Stimulated activated CD4-positive, alpha-beta T cell treated with anti-CD3 and anti-CD28 coated beads, Interleukin-12 subunit alpha, Interleukin-12 subunit beta, amount 100 ng/mL, for 24 hours (primary cell): ENCODE measurements at regions not wholly inside any gene's neighbourhood (a gene's known extent, or its start where the extent isn't known, plus 50 kb on each side); places are given as distances from the start of the nearest gene placed in this dataset.
"Not testable (repeated sequence)": the region's sequence is repeated elsewhere in the genome, so short reads cannot be mapped to it uniquely, and the experiment has no call there.

Experiments used
- DNase-seq, 2 experiments: peaks; one replicate each; pipeline ENCODE4 v3.0.0-alpha.2; 2020; ENCODE audit warnings: low read depth in 2 of 2

GRCh38 chr13:76292726-76293125 lies 593.5 kb downstream of the KCTD12 start:
- DNase-seq, result no peak

GRCh38 chr13:76292031-76292430 lies 594.2 kb downstream of the KCTD12 start:
- DNase-seq, result no peak

GRCh38 chr13:76289558-76289957 lies 596.6 kb downstream of the KCTD12 start:
- DNase-seq, result no peak

- DNase-seq, result no peak
These were observed 600.0 kb downstream of the KCTD12 start for GRCh38 chr13:76286178-76286577.

GRCh38 chr13:76285463-76285862 lies 600.7 kb downstream of the KCTD12 start:
- no peak for DNase-seq

- DNase-seq, result not testable (repeated sequence)
These were observed 606.4 kb downstream of the KCTD12 start for GRCh38 chr13:76279766-76280165.

- no peak for DNase-seq
These were observed 614.4 kb downstream of the KCTD12 start for GRCh38 chr13:76271728-76272232.

- not testable (repeated sequence) for DNase-seq
These were observed 617.9 kb downstream of the KCTD12 start for GRCh38 chr13:76268307-76268706.

GRCh38 chr13:76267216-76267615 lies 619.0 kb downstream of the KCTD12 start:
- DNase-seq, result no peak

- no peak for DNase-seq
These were observed 619.6 kb downstream of the KCTD12 start for GRCh38 chr13:76266561-76266960.

GRCh38 chr13:76250211-76250610 lies 614.1 kb downstream of the LMO7 start:
- no peak for DNase-seq

- DNase-seq, result no peak
These were observed 609.8 kb downstream of the LMO7 start for GRCh38 chr13:76245920-76246319.

- no peak for DNase-seq
These were observed 609.1 kb downstream of the LMO7 start for GRCh38 chr13:76245211-76245610.

GRCh38 chr13:76243120-76243519 lies 607.0 kb downstream of the LMO7 start:
- DNase-seq, result not testable (repeated sequence)

GRCh38 chr13:76239031-76239680 lies 603.0 kb downstream of the LMO7 start:
- no peak for DNase-seq

- DNase-seq, result no peak
These were observed 595.5 kb downstream of the LMO7 start for GRCh38 chr13:76231522-76232167.

- DNase-seq, result no peak
These were observed 593.2 kb downstream of the LMO7 start for GRCh38 chr13:76229281-76229680.

- DNase-seq, result no peak
These were observed 590.8 kb downstream of the LMO7 start for GRCh38 chr13:76226941-76227340.

GRCh38 chr13:76225815-76226489 lies 589.8 kb downstream of the LMO7 start:
- DNase-seq, result no peak

GRCh38 chr13:76223999-76224398 lies 587.9 kb downstream of the LMO7 start:
- no peak for DNase-seq

- DNase-seq, result no peak
These were observed 587.4 kb downstream of the LMO7 start for GRCh38 chr13:76223565-76223964.

GRCh38 chr13:76222511-76222910 lies 586.4 kb downstream of the LMO7 start:
- DNase-seq, result no peak

- no peak for DNase-seq
These were observed 580.6 kb downstream of the LMO7 start for GRCh38 chr13:76216729-76217128.
